Fibroblast of the conjunctiva (primary cell): ENCODE measurements at regions not wholly inside any gene's neighbourhood (a gene's known extent, or its start where the extent isn't known, plus 50 kb on each side); places are given as distances from the start of the nearest gene placed in this dataset.

Source experiments
- DNase-seq: peaks from one replicate; pipeline ENCODE4 v3.0.0-alpha.2; 2010; ENCODE audit warnings: low read depth

DNA sequence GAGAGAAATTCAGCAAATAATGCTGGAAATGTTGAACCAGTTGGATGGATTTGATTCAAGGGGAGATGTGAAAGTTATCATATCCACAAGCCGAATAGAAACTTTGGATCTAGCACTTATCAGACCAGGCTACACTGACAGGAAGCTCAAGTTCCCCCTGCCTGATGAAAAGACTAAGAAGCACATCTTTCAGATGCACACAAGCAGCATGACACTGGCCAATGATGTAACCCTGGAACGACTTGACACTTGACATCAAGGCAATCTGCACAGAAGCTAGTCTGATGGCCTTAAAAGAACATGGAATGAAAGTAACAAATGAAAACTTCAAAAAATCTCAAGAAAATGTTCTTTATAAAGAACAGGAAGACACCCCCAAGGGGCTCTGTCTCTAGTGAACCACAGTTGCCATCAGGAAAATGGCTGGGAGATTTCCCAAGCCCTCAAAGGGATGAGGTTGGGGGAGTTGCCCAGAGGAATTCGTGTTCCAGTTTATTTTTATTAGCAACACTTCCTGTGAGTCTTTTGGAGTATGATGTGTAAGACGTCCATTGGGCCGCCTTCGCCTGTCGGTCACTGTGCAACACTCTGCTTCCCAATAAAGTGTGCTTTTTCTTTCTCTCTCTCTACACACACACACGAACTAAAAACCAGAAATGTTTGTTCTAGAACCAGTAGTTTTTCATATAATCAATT lies 200.0 kb downstream of the HIBADH start:
- DNase-seq = no peak

DNA sequence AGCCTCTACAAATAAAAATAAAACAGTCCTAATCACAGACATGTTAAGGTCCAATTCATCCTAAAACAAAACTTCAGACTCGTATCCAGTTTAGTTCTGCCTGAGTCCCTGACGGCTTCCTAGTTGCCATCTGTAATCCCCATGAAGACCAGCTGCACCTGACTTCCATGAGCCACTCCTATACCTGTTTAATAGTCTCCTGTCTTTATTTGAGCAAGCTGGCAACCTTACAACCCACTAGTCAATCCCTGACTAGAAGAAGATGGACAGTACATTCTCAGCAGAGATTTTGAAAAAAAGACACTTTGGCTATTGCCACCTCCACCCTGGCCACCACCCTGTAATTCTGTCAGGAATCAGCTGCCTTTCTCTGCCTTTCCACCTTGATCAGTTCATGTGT lies 197.7 kb downstream of the HIBADH start:
- no peak for DNase-seq

DNA sequence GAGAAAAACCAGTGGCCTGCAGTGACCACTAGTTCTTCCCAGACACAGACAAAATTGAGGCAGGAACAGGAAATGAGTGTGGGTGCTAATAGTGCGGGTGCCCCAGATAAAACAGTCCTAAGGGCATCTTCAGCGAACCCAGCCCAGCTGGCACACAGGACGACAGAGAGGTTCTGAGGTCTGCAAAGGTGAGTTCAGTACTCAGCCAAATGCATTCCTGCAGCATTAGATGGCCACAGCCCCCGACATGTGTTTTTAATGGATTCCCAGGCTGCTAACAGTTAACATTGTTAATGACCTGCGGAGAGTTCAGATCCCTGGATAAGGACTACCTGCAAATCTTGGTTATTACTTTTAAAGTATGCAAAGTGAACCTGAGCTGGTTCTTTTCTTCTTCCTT lies 196.0 kb downstream of the HIBADH start:
- no peak for DNase-seq

DNA sequence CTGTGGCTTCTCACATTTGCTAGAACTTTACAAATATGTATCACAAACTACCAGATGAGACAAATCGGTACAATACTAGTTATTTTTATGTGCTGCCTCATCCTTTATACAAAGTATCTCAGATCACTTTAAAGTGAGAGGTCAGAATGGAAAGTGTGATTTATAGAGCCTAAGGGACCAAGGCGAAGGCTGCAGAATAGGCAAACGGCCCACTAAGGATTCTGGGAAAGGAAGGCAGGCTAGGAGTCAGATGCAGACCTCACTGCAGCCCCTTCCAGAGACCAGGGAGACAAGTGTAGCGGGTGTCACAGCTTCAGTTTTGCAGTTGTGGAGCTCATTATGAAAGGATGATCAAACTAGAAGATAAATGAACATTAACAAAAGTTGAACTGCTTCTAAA lies 190.6 kb downstream of the HIBADH start:
- DNase-seq = no peak
